HepG2 (cell line): ENCODE measurements at regions not wholly inside any gene's neighbourhood (a gene's known extent, or its start where the extent isn't known, plus 50 kb on each side); places are given as distances from the start of the nearest gene placed in this dataset.

Experiments used
- ATAC-seq: fragments of 200-7000 bp; cut with Tn5 transposase; 3 replicates; pipeline ENCODE4 v1.9.1; 2020; ENCODE audit warnings: mild to moderate bottlenecking, moderate library complexity
- BruUV-seq: library from RNA; stranded (reverse); fragments of 400-500 nt; replicated peaks from 2 replicates; lab custom pipeline; 2021; lab: Mats Ljungman, UMichigan
- CTCF ChIA-PET: fragments of 300-600 bp; formaldehyde crosslinking; extraction: SDS; loops from one replicate; lab custom pipeline; 2021; ENCODE audit warnings: low total read pairs, inconsistent platforms, low intra/inter-chr PET ratio; lab: Yijun Ruan, JAX
- POLR2A ChIA-PET: fragments of 350-600 bp; sonication (Branson Sonifier 250); formaldehyde crosslinking; loops from one replicate; lab custom pipeline; 2020; ENCODE audit warnings: antibody characterized with exemption, inconsistent platforms; lab: Yijun Ruan, JAX
- DNase-seq: peaks from one replicate; pipeline ENCODE4 v3.0.0-alpha.2; 2015; ENCODE audit warnings: low spot score
- FAIRE-seq: peaks from 3 replicates; lab custom pipeline; 2011; peaks lifted over from hg19 to GRCh38; lab: Jason Lieb, UNC
- H2AFZ ChIP-seq: one replicate; pipeline ENCODE4 v1.6.1; 2011; ENCODE audit warnings: low read length, inconsistent platforms
- H3K27ac ChIP-seq: fragments of 300-600 bp; 3 replicates; pipeline ENCODE4 v1.8.0; 2011; ENCODE audit warnings: mixed run types, mild to moderate bottlenecking, mixed read lengths, low read length, inconsistent platforms; ENCODE audit not compliant: insufficient read depth; ENCODE audit errors: extremely low read length
- H3K27me3 ChIP-seq, 2 experiments: fragments of 200-600 bp in 1 of 2; 2 replicates in 1 of 2; 3 replicates in 1 of 2; pipeline versions ENCODE4 v1.6.0 to v1.8.0; 2011; ENCODE audit warnings: low read length in 2 of 2, mild to moderate bottlenecking in 2 of 2, moderate library complexity in 2 of 2, inconsistent platforms in 1 of 2; ENCODE audit not compliant: insufficient read depth in 2 of 2, control insufficient read depth in 1 of 2
- H3K36me3 ChIP-seq, 2 experiments: fragments of 200-600 bp in 1 of 2; replicated peaks in 1 of 2; 2 replicates in 1 of 2; 3 replicates in 1 of 2; pipeline versions ENCODE4 v1.5.1 to v1.8.0; 2011; ENCODE audit warnings: low read length in 2 of 2, inconsistent platforms in 1 of 2; ENCODE audit not compliant: insufficient read depth in 2 of 2, control insufficient read depth in 1 of 2
- H3K4me1 ChIP-seq: 2 replicates; pipeline ENCODE4 v1.5.1; 2012; ENCODE audit warnings: low read length, inconsistent platforms; ENCODE audit not compliant: insufficient read depth
- H3K4me2 ChIP-seq: 2 replicates; pipeline ENCODE4 v1.6.0; 2011; ENCODE audit warnings: low read depth, low read length, inconsistent platforms
- H3K4me3 ChIP-seq, 3 experiments: fragments of 200-600 bp in 1 of 3; sonication (generic), shearing (Covaris generic) in 1 of 3; replicated peaks in 1 of 3; 2 replicates each; pipeline ENCODE4 v1.5.1; 2011 to 2016; ENCODE audit warnings: low read length in 3 of 3, inconsistent platforms in 2 of 3, low read depth in 2 of 3, mild to moderate bottlenecking in 2 of 3, control low read depth in 1 of 3, mixed read lengths in 1 of 3; ENCODE audit not compliant: insufficient read depth in 1 of 3
- H3K79me2 ChIP-seq: one replicate; pipeline ENCODE4 v1.6.1; 2011; ENCODE audit warnings: low read length, inconsistent platforms; ENCODE audit not compliant: insufficient read depth
- H3K9ac ChIP-seq: 2 replicates; pipeline ENCODE4 v1.6.0; 2011; ENCODE audit warnings: mild to moderate bottlenecking, low read depth, low read length, inconsistent platforms; ENCODE audit not compliant: insufficient read depth
- H3K9me3 ChIP-seq: 2 replicates; pipeline ENCODE4 v1.5.1; 2012; ENCODE audit warnings: mild to moderate bottlenecking, low read length
- H4K20me1 ChIP-seq: 2 replicates; pipeline ENCODE4 v1.6.0; 2011; ENCODE audit warnings: inconsistent platforms, mild to moderate bottlenecking, low read length, moderate library complexity; ENCODE audit not compliant: insufficient read depth
- EP300 ChIP-seq, 3 experiments: sonication (generic) in 1 of 3; formaldehyde crosslinking in 1 of 3; IDR thresholded peaks; 2 replicates each; pipeline versions ENCODE4 v1.5.1 to v1.6.1; 2011 to 2020; ENCODE audit warnings: low read depth in 2 of 3, low read length in 2 of 3, borderline replicate concordance in 1 of 3, improper control_type of control experiment in 1 of 3, mild to moderate bottlenecking in 1 of 3, missing genetic modification reagents in 1 of 3, moderate library complexity in 1 of 3
- ERF ChIP-seq: IDR thresholded peaks from 2 replicates; pipeline ENCODE4 v1.6.1; 2018; ENCODE audit warnings: missing biosample characterization, missing genetic modification reagents
- FOXP4 ChIP-seq: sonication (generic); formaldehyde crosslinking; IDR thresholded peaks from 2 replicates; pipeline ENCODE4 v1.4.0; 2020; ENCODE audit warnings: missing genetic modification reagents
- GATAD2A ChIP-seq: IDR thresholded peaks from 2 replicates; pipeline ENCODE4 v1.6.1; 2016
- HNRNPH1 ChIP-seq: fragments of 200-400 bp; formaldehyde crosslinking; optimal IDR thresholded peaks from 2 replicates; pipeline ENCODE3; 2017; ENCODE audit warnings: mild to moderate bottlenecking, low read depth, low read length
- MAX ChIP-seq: IDR thresholded peaks from 2 replicates; pipeline ENCODE4 v1.6.1; 2012; ENCODE audit warnings: inconsistent platforms
- MLX ChIP-seq: IDR thresholded peaks from 2 replicates; pipeline ENCODE4 v1.6.1; 2016
- PATZ1 ChIP-seq: sonication (generic); formaldehyde crosslinking; IDR thresholded peaks from 2 replicates; pipeline ENCODE4 v1.4.0; 2020; ENCODE audit warnings: missing genetic modification reagents
- SALL1 ChIP-seq: sonication (generic); formaldehyde crosslinking; IDR thresholded peaks from 2 replicates; pipeline ENCODE4 v1.8.0; 2022; ENCODE audit warnings: mild to moderate bottlenecking, missing genetic modification reagents
- SP5 ChIP-seq: IDR thresholded peaks from 2 replicates; pipeline ENCODE4 v1.6.1; 2016; ENCODE audit warnings: low read depth, borderline replicate concordance
- WGBS: methylation state at CpG from one replicate; pipeline ENCODE4 v1.1.6; 2017; ENCODE audit warnings: low lambda C conversion rate; 5-methylcytosine and 5-hydroxymethylcytosine counted together
- in situ Hi-C: cut with HindIII; loops from 2 replicates; pipeline ENCODE4 v1.10.0; 2017; ENCODE audit warnings: low pct_unique_long_range_greater_than_20kb; ENCODE audit not compliant: extremely low pct_ligation_motif_present
- intact Hi-C: fragments of 100-400 bp; cut with micrococcal nuclease; formaldehyde crosslinking; loops from one replicate; pipeline ENCODE4 v1.10.0; 2022; ENCODE audit not compliant: unreplicated experiment
- TF ChIP-seq, protein P1 (sequence below): sonication (generic); formaldehyde crosslinking; IDR thresholded peaks from 2 replicates; pipeline ENCODE4 v1.5.0; 2020; ENCODE audit warnings: mild to moderate bottlenecking, missing genetic modification reagents
- TF ChIP-seq, protein P2 (sequence below): sonication (generic); formaldehyde crosslinking; conservative IDR thresholded peaks from 2 replicates; pipeline ENCODE4 v1.8.0; 2022; ENCODE audit warnings: mild to moderate bottlenecking, moderate library complexity, missing genetic modification reagents

DNA sequence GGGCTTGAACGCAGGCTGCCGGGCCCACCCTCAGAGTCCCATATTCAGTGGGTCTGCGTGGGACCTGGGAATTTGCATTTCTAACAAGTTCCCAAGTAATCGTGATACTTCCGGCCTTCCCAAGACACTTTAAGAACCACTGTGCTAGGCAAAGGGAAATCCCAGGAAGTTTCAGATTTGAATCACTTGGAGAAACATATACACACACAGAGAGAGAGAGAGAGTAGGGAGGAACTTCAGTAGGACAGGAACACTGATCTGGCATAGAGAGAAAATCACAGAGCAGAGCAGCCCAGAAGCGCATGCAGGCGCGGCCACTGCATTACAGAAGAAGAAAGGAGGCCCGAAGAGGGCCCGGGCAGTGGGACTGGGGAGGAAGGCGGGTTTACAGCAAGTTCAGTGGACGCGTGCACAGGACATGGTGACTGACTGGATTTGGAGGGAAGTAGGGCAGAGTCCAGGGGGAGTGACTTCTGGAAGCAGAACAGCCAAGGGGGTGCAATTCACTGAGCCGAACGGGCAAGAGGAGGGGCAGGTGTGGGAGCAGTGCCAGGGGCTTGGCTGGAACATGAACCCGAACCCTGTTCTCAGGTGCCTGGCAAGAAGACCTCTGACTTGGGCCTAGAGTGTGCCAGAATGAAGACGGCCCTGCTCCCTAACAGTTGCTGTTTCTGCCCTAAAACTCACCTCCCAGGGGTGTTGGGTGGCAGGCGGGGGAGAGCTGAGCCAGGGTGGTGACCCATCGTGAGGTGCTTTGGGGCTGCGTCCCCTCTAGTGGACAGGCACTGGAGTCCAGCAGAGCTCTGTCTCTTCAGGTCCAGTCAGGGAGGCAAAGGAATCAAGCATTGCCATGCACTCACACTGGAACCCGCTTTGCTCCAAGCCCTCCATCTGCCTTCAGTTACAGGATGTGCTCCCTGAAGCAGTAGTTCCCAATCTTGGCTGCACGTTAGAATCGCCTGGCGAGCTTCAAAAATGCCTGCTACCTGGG lies 101.3 kb upstream of the HES1 start:
- no peak overlapping the region for H3K9ac ChIP-seq
- H3K4me2 ChIP-seq = peak overlapping the region; percentile 42
- DNase-seq = no peak
- in situ Hi-C loops = no loop called here
- 34% methylated on average over 17 of the region's 24 CpGs for WGBS
- H3K9me3 ChIP-seq = no peaks in the 10 kb centered on the region
- no peak overlapping the region for H2AFZ ChIP-seq
- H3K27me3 ChIP-seq = peaks cover 3 to 30% of the 10 kb centered on the region in 2 experiments; a peak in 4 of 5 replicates
- peaks cover 61% of the 10 kb centered on the region for H3K4me1 ChIP-seq
- no peak for FAIRE-seq
- H3K36me3 ChIP-seq = no peaks in the 10 kb centered on the region
- H3K4me3 ChIP-seq = peak overlapping the region in 1 of 3 experiments; percentile 20; a peak in 1 of 6 replicates
- ChIA-PET CTCF (no interaction called here), POLR2A (no interaction called here)
- H3K79me2 ChIP-seq = no peaks in the 10 kb centered on the region
- H4K20me1 ChIP-seq = no peaks in the 10 kb centered on the region
- peak; percentile 68 for ATAC-seq
- no peak overlapping the region for H3K27ac ChIP-seq
- intact Hi-C loops = no loop called here
- BruUV-seq = no TSS peak
- TF ChIP-seq PATZ1 (CRISPR knock-in tag) = 0 out of 2 replicates have a peak, but pooled peaks have one; percentile 25
- TF ChIP-seq HNRNPH1 = no peak
- peak; percentile 80 for TF ChIP-seq MAX
- 0 out of 2 replicates have a peak, but pooled peaks have one; percentile 20 for TF ChIP-seq FOXP4
- peak in 1 of 2 experiments; percentile 31; a peak in 1 of 4 replicates for TF ChIP-seq EP300 (IDR thresholded peaks at IDR 0.05; ENCODE audit: low read depth in 2 of 2, low read length in 2 of 2)
- TF ChIP-seq EP300 (CRISPR knock-in tag; IDR thresholded peaks at IDR 0.05; ENCODE audit: borderline replicate concordance) = no peak
- TF ChIP-seq MLX = 0 out of 2 replicates have a peak, but pooled peaks have one; percentile 20
- TF ChIP-seq SALL1 (CRISPR knock-in tag) = peak; percentile 58
- peak; percentile 33; the same call in 1 of the 2 replicates for TF ChIP-seq GATAD2A (CRISPR knock-in tag)
- 0 out of 2 replicates have a peak, but pooled peaks have one; percentile 17 for TF ChIP-seq SP5
- TF ChIP-seq ERF = peak; percentile 59; the same call in 1 of the 2 replicates
- TF ChIP-seq, protein P1, sequence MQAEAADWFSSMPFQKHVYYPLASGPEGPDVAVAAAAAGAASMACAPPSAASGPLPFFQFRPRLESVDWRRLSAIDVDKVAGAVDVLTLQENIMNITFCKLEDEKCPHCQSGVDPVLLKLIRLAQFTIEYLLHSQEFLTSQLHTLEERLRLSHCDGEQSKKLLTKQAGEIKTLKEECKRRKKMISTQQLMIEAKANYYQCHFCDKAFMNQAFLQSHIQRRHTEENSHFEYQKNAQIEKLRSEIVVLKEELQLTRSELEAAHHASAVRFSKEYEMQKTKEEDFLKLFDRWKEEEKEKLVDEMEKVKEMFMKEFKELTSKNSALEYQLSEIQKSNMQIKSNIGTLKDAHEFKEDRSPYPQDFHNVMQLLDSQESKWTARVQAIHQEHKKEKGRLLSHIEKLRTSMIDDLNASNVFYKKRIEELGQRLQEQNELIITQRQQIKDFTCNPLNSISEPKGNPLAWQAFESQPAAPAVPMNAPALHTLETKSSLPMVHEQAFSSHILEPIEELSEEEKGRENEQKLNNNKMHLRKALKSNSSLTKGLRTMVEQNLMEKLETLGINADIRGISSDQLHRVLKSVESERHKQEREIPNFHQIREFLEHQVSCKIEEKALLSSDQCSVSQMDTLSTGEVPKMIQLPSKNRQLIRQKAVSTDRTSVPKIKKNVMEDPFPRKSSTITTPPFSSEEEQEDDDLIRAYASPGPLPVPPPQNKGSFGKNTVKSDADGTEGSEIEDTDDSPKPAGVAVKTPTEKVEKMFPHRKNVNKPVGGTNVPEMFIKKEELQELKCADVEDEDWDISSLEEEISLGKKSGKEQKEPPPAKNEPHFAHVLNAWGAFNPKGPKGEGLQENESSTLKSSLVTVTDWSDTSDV (CRISPR knock-in tag) = no peak
- TF ChIP-seq, protein P2, sequence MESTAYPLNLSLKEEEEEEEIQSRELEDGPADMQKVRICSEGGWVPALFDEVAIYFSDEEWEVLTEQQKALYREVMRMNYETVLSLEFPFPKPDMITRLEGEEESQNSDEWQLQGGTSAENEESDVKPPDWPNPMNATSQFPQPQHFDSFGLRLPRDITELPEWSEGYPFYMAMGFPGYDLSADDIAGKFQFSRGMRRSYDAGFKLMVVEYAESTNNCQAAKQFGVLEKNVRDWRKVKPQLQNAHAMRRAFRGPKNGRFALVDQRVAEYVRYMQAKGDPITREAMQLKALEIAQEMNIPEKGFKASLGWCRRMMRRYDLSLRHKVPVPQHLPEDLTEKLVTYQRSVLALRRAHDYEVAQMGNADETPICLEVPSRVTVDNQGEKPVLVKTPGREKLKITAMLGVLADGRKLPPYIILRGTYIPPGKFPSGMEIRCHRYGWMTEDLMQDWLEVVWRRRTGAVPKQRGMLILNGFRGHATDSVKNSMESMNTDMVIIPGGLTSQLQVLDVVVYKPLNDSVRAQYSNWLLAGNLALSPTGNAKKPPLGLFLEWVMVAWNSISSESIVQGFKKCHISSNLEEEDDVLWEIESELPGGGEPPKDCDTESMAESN (CRISPR knock-in tag) = 0 out of 2 replicates have a peak, but pooled peaks have one; percentile 30
